OCI-LY7 (cell line): ENCODE measurements at regions not wholly inside any gene's neighbourhood (a gene's known extent, or its start where the extent isn't known, plus 50 kb on each side); places are given as distances from the start of the nearest gene placed in this dataset.

Source experiments
- EZH2phosphoT487 ChIP-seq: fragments of 200-600 bp; sonication (generic); IDR thresholded peaks from 2 replicates; pipeline ENCODE4 v1.6.1; 2018; ENCODE audit warnings: low read depth, borderline replicate concordance, mild to moderate bottlenecking, mixed run types, antibody characterized with exemption, low read length, moderate library complexity, mixed read lengths
- TF ChIP-seq, protein P1 (sequence below): fragments of 200-600 bp; sonication (generic); conservative IDR thresholded peaks from 2 replicates; pipeline ENCODE4 v1.5.1; 2014; ENCODE audit warnings: mild to moderate bottlenecking, antibody characterized with exemption, low read length, moderate library complexity, mixed read lengths

DNA sequence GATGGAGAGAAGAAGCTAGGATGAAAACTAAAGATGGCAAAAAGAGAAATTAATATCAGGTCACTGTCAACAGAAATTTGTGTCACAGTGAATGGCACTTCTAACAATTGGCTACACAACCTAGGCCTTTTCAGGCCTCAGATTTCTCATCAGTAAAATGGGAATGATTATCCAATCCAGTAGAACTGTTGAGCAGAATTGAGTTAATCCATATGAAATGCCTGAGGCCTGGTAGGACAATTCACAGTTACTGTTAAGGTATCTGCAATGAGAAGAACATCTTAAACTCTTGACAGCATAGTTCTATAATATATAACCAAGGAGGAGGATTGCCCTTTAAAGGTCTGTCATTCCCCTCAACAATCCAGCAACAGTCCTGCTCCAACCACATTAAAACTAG, 217.9 kb upstream of the ZNF217 start:
- TF ChIP-seq, protein P1, sequence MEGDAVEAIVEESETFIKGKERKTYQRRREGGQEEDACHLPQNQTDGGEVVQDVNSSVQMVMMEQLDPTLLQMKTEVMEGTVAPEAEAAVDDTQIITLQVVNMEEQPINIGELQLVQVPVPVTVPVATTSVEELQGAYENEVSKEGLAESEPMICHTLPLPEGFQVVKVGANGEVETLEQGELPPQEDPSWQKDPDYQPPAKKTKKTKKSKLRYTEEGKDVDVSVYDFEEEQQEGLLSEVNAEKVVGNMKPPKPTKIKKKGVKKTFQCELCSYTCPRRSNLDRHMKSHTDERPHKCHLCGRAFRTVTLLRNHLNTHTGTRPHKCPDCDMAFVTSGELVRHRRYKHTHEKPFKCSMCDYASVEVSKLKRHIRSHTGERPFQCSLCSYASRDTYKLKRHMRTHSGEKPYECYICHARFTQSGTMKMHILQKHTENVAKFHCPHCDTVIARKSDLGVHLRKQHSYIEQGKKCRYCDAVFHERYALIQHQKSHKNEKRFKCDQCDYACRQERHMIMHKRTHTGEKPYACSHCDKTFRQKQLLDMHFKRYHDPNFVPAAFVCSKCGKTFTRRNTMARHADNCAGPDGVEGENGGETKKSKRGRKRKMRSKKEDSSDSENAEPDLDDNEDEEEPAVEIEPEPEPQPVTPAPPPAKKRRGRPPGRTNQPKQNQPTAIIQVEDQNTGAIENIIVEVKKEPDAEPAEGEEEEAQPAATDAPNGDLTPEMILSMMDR: no peak
- TF ChIP-seq EZH2phosphoT487: no peak
